ENCODE measurements at regions not wholly inside any gene's neighbourhood (a gene's known extent, or its start where the extent isn't known, plus 50 kb on each side); places are given as distances from the start of the nearest gene placed in this dataset.

- no peaks in the 10 kb centered on the region for H3K27me3 ChIP-seq (ENCODE audit: low read depth, low read length)
- no peaks in the 10 kb centered on the region for H3K36me3 ChIP-seq (ENCODE audit: control insufficient read depth in 1 of 2, insufficient read depth in 2 of 2, low read length in 2 of 2)
- H3K4me1 ChIP-seq (ENCODE audit: control insufficient read depth in 1 of 2, insufficient read depth in 2 of 2, low read length in 2 of 2): peaks cover 0 to 3% of the 10 kb centered on the region in 2 donors
- no peak overlapping the region for H3K27ac ChIP-seq (ENCODE audit: low read length)
- no peaks in the 10 kb centered on the region for H3K9me3 ChIP-seq (ENCODE audit: control insufficient read depth in 1 of 2, low read length in 2 of 2)
- H3K4me3 ChIP-seq (ENCODE audit: low read depth in 1 of 2, low read length in 2 of 2): no peak overlapping the region
Measured at GRCh38 chr5:30878746-30879145, 314.7 kb upstream of the CDH6 start.

GRCh38 chr5:30878296-30878695 is 315.2 kb upstream of the CDH6 start:
- peaks cover 0 to 3% of the 10 kb centered on the region in 2 donors for H3K4me1 ChIP-seq (ENCODE audit: control insufficient read depth in 1 of 2, insufficient read depth in 2 of 2, low read length in 2 of 2)
- no peaks in the 10 kb centered on the region for H3K36me3 ChIP-seq (ENCODE audit: control insufficient read depth in 1 of 2, insufficient read depth in 2 of 2, low read length in 2 of 2)
- H3K27ac ChIP-seq (ENCODE audit: low read length): no peak overlapping the region
- no peaks in the 10 kb centered on the region for H3K9me3 ChIP-seq (ENCODE audit: control insufficient read depth in 1 of 2, low read length in 2 of 2)
- no peaks in the 10 kb centered on the region for H3K27me3 ChIP-seq (ENCODE audit: low read depth, low read length)
- H3K4me3 ChIP-seq (ENCODE audit: low read depth in 1 of 2, low read length in 2 of 2): no peak overlapping the region

- Histone ChIP-seq H3K9me3 (ENCODE audit: control insufficient read depth in 1 of 2, low read length in 2 of 2) (no peaks in the 10 kb centered on the region), H3K27me3 (ENCODE audit: low read depth, low read length) (no peaks in the 10 kb centered on the region), H3K4me1 (ENCODE audit: control insufficient read depth in 1 of 2, insufficient read depth in 2 of 2, low read length in 2 of 2) (peaks cover 0 to 3% of the 10 kb centered on the region in 2 donors), H3K36me3 (ENCODE audit: control insufficient read depth in 1 of 2, insufficient read depth in 2 of 2, low read length in 2 of 2) (no peaks in the 10 kb centered on the region), H3K4me3 (ENCODE audit: low read depth in 1 of 2, low read length in 2 of 2) (no peak overlapping the region), H3K27ac (ENCODE audit: low read length) (no peak overlapping the region)
Measured at GRCh38 chr5:30874241-30875034, 319.0 kb upstream of the CDH6 start.

GRCh38 chr5:30871196-30871595 is 322.3 kb upstream of the CDH6 start:
- H3K36me3 ChIP-seq (ENCODE audit: control insufficient read depth in 1 of 2, insufficient read depth in 2 of 2, low read length in 2 of 2): no peaks in the 10 kb centered on the region
- peaks cover 0 to 3% of the 10 kb centered on the region in 2 donors for H3K4me1 ChIP-seq (ENCODE audit: control insufficient read depth in 1 of 2, insufficient read depth in 2 of 2, low read length in 2 of 2)
- H3K27ac ChIP-seq (ENCODE audit: low read length): no peak overlapping the region
- H3K4me3 ChIP-seq (ENCODE audit: low read depth in 1 of 2, low read length in 2 of 2): no peak overlapping the region
- no peaks in the 10 kb centered on the region for H3K9me3 ChIP-seq (ENCODE audit: control insufficient read depth in 1 of 2, low read length in 2 of 2)
- H3K27me3 ChIP-seq (ENCODE audit: low read depth, low read length): no peaks in the 10 kb centered on the region

GRCh38 chr5:30867711-30868110 is 325.8 kb upstream of the CDH6 start:
- no peaks in the 10 kb centered on the region for H3K9me3 ChIP-seq (ENCODE audit: control insufficient read depth in 1 of 2, low read length in 2 of 2)
- no peak overlapping the region for H3K27ac ChIP-seq (ENCODE audit: low read length)
- no peak overlapping the region for H3K4me3 ChIP-seq (ENCODE audit: low read depth in 1 of 2, low read length in 2 of 2)
- no peaks in the 10 kb centered on the region for H3K4me1 ChIP-seq (ENCODE audit: control insufficient read depth in 1 of 2, insufficient read depth in 2 of 2, low read length in 2 of 2)
- H3K36me3 ChIP-seq (ENCODE audit: control insufficient read depth in 1 of 2, insufficient read depth in 2 of 2, low read length in 2 of 2): no peaks in the 10 kb centered on the region
- H3K27me3 ChIP-seq (ENCODE audit: low read depth, low read length): no peaks in the 10 kb centered on the region

GRCh38 chr5:30866142-30866541 is 327.3 kb upstream of the CDH6 start:
- Histone ChIP-seq H3K4me1 (ENCODE audit: control insufficient read depth in 1 of 2, insufficient read depth in 2 of 2, low read length in 2 of 2) (no peaks in the 10 kb centered on the region), H3K9me3 (ENCODE audit: control insufficient read depth in 1 of 2, low read length in 2 of 2) (no peaks in the 10 kb centered on the region), H3K27me3 (ENCODE audit: low read depth, low read length) (no peaks in the 10 kb centered on the region), H3K36me3 (ENCODE audit: control insufficient read depth in 1 of 2, insufficient read depth in 2 of 2, low read length in 2 of 2) (no peaks in the 10 kb centered on the region), H3K4me3 (ENCODE audit: low read depth in 1 of 2, low read length in 2 of 2) (no peak overlapping the region), H3K27ac (ENCODE audit: low read length) (no peak overlapping the region)

- Histone ChIP-seq H3K27me3 (ENCODE audit: low read depth, low read length) (no peaks in the 10 kb centered on the region), H3K4me1 (ENCODE audit: control insufficient read depth in 1 of 2, insufficient read depth in 2 of 2, low read length in 2 of 2) (no peaks in the 10 kb centered on the region), H3K9me3 (ENCODE audit: control insufficient read depth in 1 of 2, low read length in 2 of 2) (no peaks in the 10 kb centered on the region), H3K27ac (ENCODE audit: low read length) (no peak overlapping the region), H3K4me3 (ENCODE audit: low read depth in 1 of 2, low read length in 2 of 2) (no peak overlapping the region), H3K36me3 (ENCODE audit: control insufficient read depth in 1 of 2, insufficient read depth in 2 of 2, low read length in 2 of 2) (no peaks in the 10 kb centered on the region)
Measured at GRCh38 chr5:30856242-30856641, 337.2 kb upstream of the CDH6 start.

GRCh38 chr5:30853158-30853557 is 340.3 kb upstream of the CDH6 start:
- Histone ChIP-seq H3K9me3 (ENCODE audit: control insufficient read depth in 1 of 2, low read length in 2 of 2) (no peaks in the 10 kb centered on the region), H3K4me1 (ENCODE audit: control insufficient read depth in 1 of 2, insufficient read depth in 2 of 2, low read length in 2 of 2) (no peaks in the 10 kb centered on the region), H3K27me3 (ENCODE audit: low read depth, low read length) (no peaks in the 10 kb centered on the region), H3K27ac (ENCODE audit: low read length) (no peak overlapping the region), H3K36me3 (ENCODE audit: control insufficient read depth in 1 of 2, insufficient read depth in 2 of 2, low read length in 2 of 2) (no peaks in the 10 kb centered on the region), H3K4me3 (ENCODE audit: low read depth in 1 of 2, low read length in 2 of 2) (no peak overlapping the region)

GRCh38 chr5:30850866-30851265 is 342.6 kb upstream of the CDH6 start:
- Histone ChIP-seq H3K36me3 (ENCODE audit: control insufficient read depth in 1 of 2, insufficient read depth in 2 of 2, low read length in 2 of 2) (no peaks in the 10 kb centered on the region), H3K9me3 (ENCODE audit: control insufficient read depth in 1 of 2, low read length in 2 of 2) (no peaks in the 10 kb centered on the region), H3K4me3 (ENCODE audit: low read depth in 1 of 2, low read length in 2 of 2) (no peak overlapping the region), H3K27me3 (ENCODE audit: low read depth, low read length) (no peaks in the 10 kb centered on the region), H3K4me1 (ENCODE audit: control insufficient read depth in 1 of 2, insufficient read depth in 2 of 2, low read length in 2 of 2) (no peaks in the 10 kb centered on the region), H3K27ac (ENCODE audit: low read length) (no peak overlapping the region)

- no peak overlapping the region for H3K27ac ChIP-seq (ENCODE audit: low read length)
- H3K36me3 ChIP-seq (ENCODE audit: control insufficient read depth in 1 of 2, insufficient read depth in 2 of 2, low read length in 2 of 2): no peaks in the 10 kb centered on the region
- H3K9me3 ChIP-seq (ENCODE audit: control insufficient read depth in 1 of 2, low read length in 2 of 2): no peaks in the 10 kb centered on the region
- no peak overlapping the region for H3K4me3 ChIP-seq (ENCODE audit: low read depth in 1 of 2, low read length in 2 of 2)
- no peaks in the 10 kb centered on the region for H3K27me3 ChIP-seq (ENCODE audit: low read depth, low read length)
- H3K4me1 ChIP-seq (ENCODE audit: control insufficient read depth in 1 of 2, insufficient read depth in 2 of 2, low read length in 2 of 2): no peaks in the 10 kb centered on the region
Measured at GRCh38 chr5:30849931-30850710, 343.4 kb upstream of the CDH6 start.

- Histone ChIP-seq H3K27ac (ENCODE audit: low read length) (no peak overlapping the region), H3K4me3 (ENCODE audit: low read depth in 1 of 2, low read length in 2 of 2) (no peak overlapping the region), H3K27me3 (ENCODE audit: low read depth, low read length) (no peaks in the 10 kb centered on the region), H3K36me3 (ENCODE audit: control insufficient read depth in 1 of 2, insufficient read depth in 2 of 2, low read length in 2 of 2) (no peaks in the 10 kb centered on the region), H3K4me1 (ENCODE audit: control insufficient read depth in 1 of 2, insufficient read depth in 2 of 2, low read length in 2 of 2) (no peaks in the 10 kb centered on the region), H3K9me3 (ENCODE audit: control insufficient read depth in 1 of 2, low read length in 2 of 2) (no peaks in the 10 kb centered on the region)
Measured at GRCh38 chr5:30846171-30846570, 347.3 kb upstream of the CDH6 start.

Measured in muscle layer of duodenum (tissue), 2 donors.